IMR-90 (cell line): ENCODE measurements at regions not wholly inside any gene's neighbourhood (a gene's known extent, or its start where the extent isn't known, plus 50 kb on each side); places are given as distances from the start of the nearest gene placed in this dataset.

Experiments
- ATAC-seq: fragments of 200-7000 bp; cut with Tn5 transposase; 2 replicates; pipeline ENCODE4 v1.9.1; 2020; ENCODE audit warnings: low read depth, mild to moderate bottlenecking, moderate library complexity
- BruUV-seq: library from RNA; stranded (reverse); fragments of 400-500 nt; replicated peaks from 2 replicates; lab custom pipeline; 2021; lab: Mats Ljungman, UMichigan
- CTCF ChIA-PET: fragments of 300-600 bp; formaldehyde crosslinking; extraction: SDS; loops from one replicate; lab custom pipeline; 2021; ENCODE audit warnings: antibody characterized with exemption; lab: Yijun Ruan, JAX
- POLR2A ChIA-PET: fragments of 300-600 bp; sonication (Branson Sonifier 250); formaldehyde crosslinking; loops from one replicate; lab custom pipeline; 2022; ENCODE audit warnings: antibody characterized with exemption; ENCODE audit not compliant: unreplicated experiment; lab: Charles Lee
- DNase-seq: peaks from one replicate; pipeline ENCODE4 v3.0.0; 2013
- H2AFZ ChIP-seq: replicated peaks from 2 replicates; pipeline ENCODE3; 2013; ENCODE audit warnings: low read length, mild to moderate bottlenecking; ENCODE audit not compliant: poor library complexity
- H2AK5ac ChIP-seq: 2 replicates; pipeline ENCODE4 v1.6.1; 2013; ENCODE audit warnings: low read depth, low read length, inconsistent platforms
- H2AK9ac ChIP-seq: replicated peaks from 2 replicates; pipeline ENCODE3; 2013; ENCODE audit warnings: mild to moderate bottlenecking, low read depth, low read length, moderate library complexity; ENCODE audit not compliant: poor library complexity
- H2BK120ac ChIP-seq: 2 replicates; pipeline ENCODE4 v1.6.1; 2013; ENCODE audit warnings: low read depth, low read length, inconsistent platforms
- H2BK15ac ChIP-seq: 3 replicates; pipeline ENCODE4 v1.6.1; 2013; ENCODE audit warnings: low read depth, low read length, inconsistent platforms
- H2BK20ac ChIP-seq: 2 replicates; pipeline ENCODE4 v1.6.1; 2013; ENCODE audit warnings: low read depth, mild to moderate bottlenecking, inconsistent platforms, low read length, moderate library complexity
- H2BK5ac ChIP-seq: 2 replicates; pipeline ENCODE4 v1.6.1; 2013; ENCODE audit warnings: mild to moderate bottlenecking, low read depth, low read length, inconsistent platforms; ENCODE audit not compliant: poor library complexity, severe bottlenecking
- H3K14ac ChIP-seq: replicated peaks from 2 replicates; pipeline ENCODE4 v1.6.1; 2013; ENCODE audit warnings: low read depth, low read length, inconsistent platforms
- H3K18ac ChIP-seq: 2 replicates; pipeline ENCODE4 v1.6.1; 2013; ENCODE audit warnings: low read depth, low read length, control low read depth
- H3K23ac ChIP-seq: 2 replicates; pipeline ENCODE4 v1.6.1; 2013; ENCODE audit warnings: low read depth, low read length, inconsistent platforms
- H3K27ac ChIP-seq: 2 replicates; pipeline ENCODE4 v1.5.1; 2013; ENCODE audit warnings: mild to moderate bottlenecking, control low read depth, low read length; ENCODE audit not compliant: insufficient read depth
- H3K27me3 ChIP-seq: 2 replicates; pipeline ENCODE4 v1.6.1; 2013; ENCODE audit warnings: low read length; ENCODE audit not compliant: control insufficient read depth, insufficient read depth
- H3K36me3 ChIP-seq: 2 replicates; pipeline ENCODE4 v1.6.1; 2013; ENCODE audit warnings: low read length, mixed read lengths; ENCODE audit not compliant: control insufficient read depth, insufficient read depth
- H3K4ac ChIP-seq: 2 replicates; pipeline ENCODE4 v1.6.1; 2013; ENCODE audit warnings: low read depth, low read length, inconsistent platforms
- H3K4me1 ChIP-seq: 2 replicates; pipeline ENCODE4 v1.6.1; 2013; ENCODE audit warnings: low read length, mixed read lengths; ENCODE audit not compliant: control insufficient read depth, insufficient read depth
- H3K4me2 ChIP-seq: 2 replicates; pipeline ENCODE4 v1.6.1; 2013; ENCODE audit warnings: low read depth, mild to moderate bottlenecking, control low read depth, low read length, moderate library complexity
- H3K4me3 ChIP-seq: 2 replicates; pipeline ENCODE4 v1.5.1; 2013; ENCODE audit warnings: low read depth, mild to moderate bottlenecking, control low read depth, low read length, moderate library complexity; ENCODE audit not compliant: insufficient read depth
- H3K56ac ChIP-seq: 2 replicates; pipeline ENCODE4 v1.6.1; 2013; ENCODE audit warnings: low read length, inconsistent platforms; ENCODE audit not compliant: insufficient read depth; ENCODE audit errors: extremely low read depth
- H3K79me1 ChIP-seq, 2 experiments: 2 replicates each; pipeline ENCODE4 v1.6.1; 2013; ENCODE audit warnings: low read length in 2 of 2, inconsistent platforms in 1 of 2, low read depth in 1 of 2
- H3K9ac ChIP-seq: 2 replicates; pipeline ENCODE4 v1.6.1; 2013; ENCODE audit warnings: low read depth, low read length, control low read depth
- H3K9me1 ChIP-seq: 2 replicates; pipeline ENCODE4 v1.6.1; 2013; ENCODE audit warnings: low read length, inconsistent platforms; ENCODE audit not compliant: insufficient read depth
- H3K9me3 ChIP-seq: 2 replicates; pipeline ENCODE4 v1.6.1; 2013; ENCODE audit warnings: low read length; ENCODE audit not compliant: control insufficient read depth, insufficient read depth
- H4K20me1 ChIP-seq: 2 replicates; pipeline ENCODE4 v1.6.1; 2013; ENCODE audit warnings: low read length, inconsistent platforms; ENCODE audit not compliant: insufficient read depth
- H4K5ac ChIP-seq: 2 replicates; pipeline ENCODE4 v1.6.1; 2013; ENCODE audit warnings: mild to moderate bottlenecking, low read depth, low read length, control low read depth
- H4K8ac ChIP-seq, 2 experiments: 2 replicates each; pipeline ENCODE4 v1.6.1; 2013; ENCODE audit warnings: low read depth in 2 of 2, low read length in 2 of 2, control low read depth in 1 of 2, inconsistent platforms in 1 of 2
- H4K91ac ChIP-seq: 2 replicates; pipeline ENCODE4 v1.6.1; 2013; ENCODE audit warnings: low read depth, low read length, inconsistent platforms; ENCODE audit not compliant: insufficient read depth
- NFE2L2 ChIP-seq: fragments of 150-350 bp; IDR thresholded peaks from 2 replicates; pipeline ENCODE4 v1.6.1; 2016; ENCODE audit warnings: low read depth, mild to moderate bottlenecking, low read length
- WGBS, 2 experiments: methylation state at CpG; one replicate each; pipeline versions ENCODE4 v1.1.5 to v1.1.7; 2013; ENCODE audit warnings: missing lambda C conversion rate in 2 of 2; ENCODE audit not compliant: insufficient read length in 1 of 2; ENCODE audit errors: extremely low coverage in 2 of 2; 5-methylcytosine and 5-hydroxymethylcytosine counted together
- dilution Hi-C: fragments of 300-500 bp; cut with HindIII; formaldehyde crosslinking; loops from one replicate; pipeline ENCODE4 v1.14.3; 2018; ENCODE audit warnings: low sequenced_read_pairs; ENCODE audit not compliant: unreplicated experiment
- in situ Hi-C: fragments of 300-500 bp; cut with MboI; formaldehyde crosslinking; loops from 3 replicates; pipeline ENCODE4 v1.14.3; 2019; ENCODE audit warnings: low sequenced_read_pairs, inconsistent platforms, mixed read lengths
- intact Hi-C: fragments of 100-400 bp; cut with micrococcal nuclease; formaldehyde crosslinking; loops from 2 replicates; pipeline ENCODE4 v1.10.0; 2022

DNA sequence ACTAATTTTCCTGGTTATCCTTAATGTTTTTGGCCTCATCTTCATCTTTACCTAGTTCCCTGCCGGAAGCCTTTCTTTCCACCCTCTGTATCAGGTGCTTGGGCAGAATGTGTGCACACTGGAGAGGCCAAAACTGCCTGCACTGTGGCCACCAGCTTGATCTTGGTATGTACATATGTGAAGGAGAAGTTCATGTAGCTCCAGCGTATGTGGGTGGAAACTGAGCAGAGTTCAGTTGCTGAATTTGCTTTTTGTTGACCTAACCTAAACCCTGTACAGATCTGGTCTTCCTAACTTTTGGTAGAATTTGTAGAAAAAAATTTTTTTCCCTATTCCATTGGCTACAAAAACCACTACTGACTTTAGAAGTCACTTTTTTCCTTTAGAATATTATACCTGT lies 65.9 kb upstream of the IGSF10 start:
- no peak overlapping the region for H3K27ac ChIP-seq
- no peak overlapping the region for H3K9ac ChIP-seq
- intact Hi-C loops: no loop called here
- H3K79me1 ChIP-seq: no peaks in the 10 kb centered on the region
- no peak for ATAC-seq
- H4K91ac ChIP-seq: no peak overlapping the region
- H3K18ac ChIP-seq: no peak overlapping the region
- H3K27me3 ChIP-seq: no peaks in the 10 kb centered on the region
- no peak overlapping the region for H2BK5ac ChIP-seq
- H3K36me3 ChIP-seq: no peaks in the 10 kb centered on the region
- H4K20me1 ChIP-seq: no peaks in the 10 kb centered on the region
- no peaks in the 10 kb centered on the region for H3K9me1 ChIP-seq
- no peaks in the 10 kb centered on the region for H3K9me3 ChIP-seq
- no peak overlapping the region for H3K4ac ChIP-seq
- H3K14ac ChIP-seq: no peak overlapping the region
- H3K56ac ChIP-seq: no peak overlapping the region
- no peak overlapping the region for H3K4me3 ChIP-seq
- in situ Hi-C loops: no loop called here
- no peak overlapping the region for H2AK9ac ChIP-seq
- no peak overlapping the region for H2AFZ ChIP-seq
- POLR2A ChIA-PET: no interaction called here
- WGBS, 2 experiments: no CpG with 5 or more reads among the region's 2 CpGs
- CTCF ChIA-PET: no interaction called here
- dilution Hi-C loops: no loop called here
- H2BK20ac ChIP-seq: no peak overlapping the region
- no peak overlapping the region for H2AK5ac ChIP-seq
- DNase-seq: no peak
- no peak overlapping the region for H2BK120ac ChIP-seq
- H4K8ac ChIP-seq: no peak overlapping the region
- no TSS peak for BruUV-seq
- H4K5ac ChIP-seq: no peak overlapping the region
- H2BK15ac ChIP-seq: no peak overlapping the region
- no peak for TF ChIP-seq NFE2L2
- no peaks in the 10 kb centered on the region for H3K4me1 ChIP-seq
- no peak overlapping the region for H3K23ac ChIP-seq
- H3K4me2 ChIP-seq: no peak overlapping the region
